Nephron (organoid): ENCODE measurements at regions not wholly inside any gene's neighbourhood (a gene's known extent, or its start where the extent isn't known, plus 50 kb on each side); places are given as distances from the start of the nearest gene placed in this dataset.

Source experiments
- H3K27ac Mint-ChIP-seq, 3 experiments: 2 replicates each; pipeline ENCODE4 v1.8.0; 2020; ENCODE audit warnings: mixed read lengths in 3 of 3, mild to moderate bottlenecking in 2 of 3, moderate library complexity in 1 of 3
- H3K27me3 Mint-ChIP-seq: 2 replicates; pipeline ENCODE4 v1.8.0; 2021; ENCODE audit warnings: low read depth, mild to moderate bottlenecking, moderate library complexity, mixed read lengths
- H3K36me3 Mint-ChIP-seq: 2 replicates; pipeline ENCODE4 v1.8.0; 2020; ENCODE audit warnings: low read depth, mixed read lengths
- H3K4me1 Mint-ChIP-seq: 2 replicates; pipeline ENCODE4 v1.8.0; 2020; ENCODE audit warnings: mixed read lengths
- H3K4me3 Mint-ChIP-seq, 3 experiments: 2 replicates each; pipeline ENCODE4 v1.8.0; 2020; ENCODE audit warnings: mild to moderate bottlenecking in 3 of 3, mixed read lengths in 3 of 3, moderate library complexity in 2 of 3
- H3K9me3 Mint-ChIP-seq: 2 replicates; pipeline ENCODE4 v1.8.0; 2020; ENCODE audit warnings: mixed read lengths
- TF ChIP-seq, protein P1 (sequence below), 3 experiments: fragments of 200-600 bp; sonication (generic); IDR thresholded peaks; one replicate each; pipeline ENCODE4 v1.5.0; 2021; ENCODE audit warnings: antibody characterized with exemption in 3 of 3; ENCODE audit not compliant: unreplicated experiment in 3 of 3

DNA sequence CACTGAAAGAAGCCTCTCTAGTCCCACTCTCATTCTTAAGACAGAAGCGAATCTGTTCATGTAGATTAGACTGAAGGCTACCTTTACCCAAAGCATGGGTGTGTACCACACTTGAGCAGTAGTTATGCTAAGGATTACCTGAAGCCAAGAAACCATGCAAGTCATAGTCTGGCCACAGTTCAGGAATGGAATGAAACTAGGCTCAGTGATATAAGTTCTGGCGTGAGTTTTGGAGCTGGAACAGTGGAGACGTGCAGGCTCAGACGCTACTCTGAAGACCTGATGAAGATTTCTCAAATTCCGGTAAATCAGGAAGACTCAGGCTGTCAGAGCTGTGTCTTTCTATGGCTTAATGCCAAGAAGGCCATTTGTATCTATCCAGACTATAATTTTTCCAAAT, 219.9 kb downstream of the HDGFL1 start:
- TF ChIP-seq, protein P1, sequence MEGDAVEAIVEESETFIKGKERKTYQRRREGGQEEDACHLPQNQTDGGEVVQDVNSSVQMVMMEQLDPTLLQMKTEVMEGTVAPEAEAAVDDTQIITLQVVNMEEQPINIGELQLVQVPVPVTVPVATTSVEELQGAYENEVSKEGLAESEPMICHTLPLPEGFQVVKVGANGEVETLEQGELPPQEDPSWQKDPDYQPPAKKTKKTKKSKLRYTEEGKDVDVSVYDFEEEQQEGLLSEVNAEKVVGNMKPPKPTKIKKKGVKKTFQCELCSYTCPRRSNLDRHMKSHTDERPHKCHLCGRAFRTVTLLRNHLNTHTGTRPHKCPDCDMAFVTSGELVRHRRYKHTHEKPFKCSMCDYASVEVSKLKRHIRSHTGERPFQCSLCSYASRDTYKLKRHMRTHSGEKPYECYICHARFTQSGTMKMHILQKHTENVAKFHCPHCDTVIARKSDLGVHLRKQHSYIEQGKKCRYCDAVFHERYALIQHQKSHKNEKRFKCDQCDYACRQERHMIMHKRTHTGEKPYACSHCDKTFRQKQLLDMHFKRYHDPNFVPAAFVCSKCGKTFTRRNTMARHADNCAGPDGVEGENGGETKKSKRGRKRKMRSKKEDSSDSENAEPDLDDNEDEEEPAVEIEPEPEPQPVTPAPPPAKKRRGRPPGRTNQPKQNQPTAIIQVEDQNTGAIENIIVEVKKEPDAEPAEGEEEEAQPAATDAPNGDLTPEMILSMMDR (IDR thresholded peaks at IDR 0.05; ENCODE audit: unreplicated experiment in 3 of 3) = no peak
- Mint-ChIP-seq H3K36me3 (no peaks in the 10 kb centered on the region), H3K4me1 (peaks cover 27% of the 10 kb centered on the region), H3K27me3 (no peaks in the 10 kb centered on the region), H3K9me3 (peaks cover 10% of the 10 kb centered on the region), H3K27ac (peak overlapping the region in 2 of 3 experiments; percentile 40 to 82), H3K4me3 (no peak overlapping the region)

DNA sequence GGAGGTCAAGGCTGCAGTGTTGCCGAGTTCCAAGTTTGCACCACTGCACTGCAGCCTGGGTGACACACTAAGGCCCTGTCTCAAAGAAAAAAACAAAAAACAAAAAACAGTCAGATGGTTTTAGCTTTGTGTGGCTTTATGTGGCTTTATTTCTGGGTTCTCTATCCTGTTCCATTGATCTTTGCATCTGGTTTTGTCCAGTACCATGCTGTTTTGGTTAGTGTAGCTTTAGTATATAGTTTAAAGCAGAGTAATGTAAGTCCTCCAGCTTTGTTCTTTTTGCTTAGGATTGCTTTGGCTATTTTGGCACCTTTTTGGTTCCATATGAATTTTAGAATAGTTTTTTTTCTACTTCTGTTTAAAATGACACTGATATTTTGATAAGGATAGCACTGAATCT, 225.5 kb downstream of the HDGFL1 start:
- H3K27me3 Mint-ChIP-seq = no peaks in the 10 kb centered on the region
- H3K36me3 Mint-ChIP-seq = no peaks in the 10 kb centered on the region
- H3K9me3 Mint-ChIP-seq = peaks cover 33% of the 10 kb centered on the region
- no peak overlapping the region for H3K4me3 Mint-ChIP-seq
- TF ChIP-seq, protein P1 (IDR thresholded peaks at IDR 0.05; ENCODE audit: unreplicated experiment in 3 of 3) = no peak
- no peak overlapping the region for H3K27ac Mint-ChIP-seq
- H3K4me1 Mint-ChIP-seq = peaks cover 4% of the 10 kb centered on the region

DNA sequence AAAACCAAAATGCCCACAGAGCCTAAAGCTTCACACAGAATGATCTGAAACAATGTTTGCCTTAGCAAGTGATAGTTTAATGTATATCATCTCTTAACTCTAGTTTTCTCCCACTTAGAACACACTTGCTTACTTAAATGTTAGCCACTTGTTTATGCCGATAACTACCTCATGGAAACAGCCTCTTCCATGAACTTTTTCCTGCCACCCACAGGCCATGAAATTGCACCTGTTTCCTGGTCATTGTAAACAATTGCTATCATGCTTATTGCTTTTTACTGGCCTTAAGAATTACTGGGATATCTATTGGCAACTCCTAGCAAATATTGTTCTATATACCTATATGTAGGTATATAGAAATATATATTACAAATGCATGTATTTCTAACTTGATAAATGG, 231.1 kb downstream of the HDGFL1 start:
- Mint-ChIP-seq H3K36me3 (no peaks in the 10 kb centered on the region), H3K27me3 (no peaks in the 10 kb centered on the region), H3K4me3 (no peak overlapping the region), H3K9me3 (peaks cover 16% of the 10 kb centered on the region), H3K27ac (no peak overlapping the region), H3K4me1 (no peaks in the 10 kb centered on the region)
- TF ChIP-seq, protein P1 (IDR thresholded peaks at IDR 0.05; ENCODE audit: unreplicated experiment in 3 of 3) = no peak

DNA sequence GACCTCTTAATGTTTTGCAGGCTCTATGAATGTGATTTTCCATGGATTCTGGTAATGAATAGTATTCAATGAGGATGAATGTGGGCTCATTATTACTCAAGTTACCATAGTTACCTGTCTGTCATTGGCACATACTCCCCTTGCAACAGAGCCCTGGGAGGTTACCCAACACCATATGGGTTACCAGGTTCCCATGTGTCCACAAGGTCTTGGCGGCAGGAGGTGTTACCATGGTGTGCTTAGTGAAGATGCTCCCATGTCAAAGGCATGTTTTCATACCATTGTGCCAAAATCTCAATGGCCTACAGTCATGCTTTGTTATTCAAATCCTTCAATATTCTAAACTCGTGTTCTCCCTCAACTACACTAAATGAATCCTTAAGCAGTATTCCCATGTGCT, 232.5 kb downstream of the HDGFL1 start:
- Mint-ChIP-seq H3K9me3 (peaks cover 6% of the 10 kb centered on the region), H3K27ac (no peak overlapping the region), H3K27me3 (no peaks in the 10 kb centered on the region), H3K36me3 (no peaks in the 10 kb centered on the region), H3K4me3 (no peak overlapping the region), H3K4me1 (peaks cover 10% of the 10 kb centered on the region)
- TF ChIP-seq, protein P1 (IDR thresholded peaks at IDR 0.05; ENCODE audit: unreplicated experiment in 3 of 3) = no peak

DNA sequence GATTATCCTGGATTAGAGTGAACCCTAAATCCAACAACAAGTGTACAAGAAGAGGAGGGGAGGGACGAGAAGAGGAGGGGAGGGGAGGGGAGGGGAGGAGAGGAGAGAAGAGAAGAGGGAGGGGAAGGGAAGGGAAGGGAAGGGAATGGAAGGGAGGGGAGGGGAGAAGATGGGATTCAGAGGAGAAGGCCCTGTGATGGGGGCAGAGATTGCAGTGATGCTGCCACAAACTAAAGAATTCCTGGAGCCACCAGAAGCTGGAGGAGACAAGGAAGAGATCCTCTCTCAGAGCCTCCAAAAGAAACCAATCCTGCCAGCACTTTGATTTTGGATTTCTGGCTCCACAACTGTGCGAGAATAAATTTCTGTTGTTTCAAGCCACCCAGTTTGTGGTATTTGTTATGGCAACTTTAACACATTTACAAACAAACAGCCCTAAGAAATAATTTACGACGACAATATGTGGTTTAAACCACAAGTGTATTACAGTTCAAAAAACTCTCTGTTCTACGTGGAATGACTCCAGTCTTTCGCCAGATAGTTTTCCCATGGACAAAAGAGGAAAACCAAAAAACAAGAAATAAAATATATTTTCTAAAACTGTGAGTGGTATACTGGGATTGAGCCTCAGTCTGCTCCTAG, 235.4 kb downstream of the HDGFL1 start:
- no peak overlapping the region for H3K4me3 Mint-ChIP-seq
- H3K4me1 Mint-ChIP-seq = peaks cover 29% of the 10 kb centered on the region
- no peak overlapping the region for H3K27ac Mint-ChIP-seq
- TF ChIP-seq, protein P1 (IDR thresholded peaks at IDR 0.05; ENCODE audit: unreplicated experiment in 3 of 3) = no peak
- H3K9me3 Mint-ChIP-seq = no peaks in the 10 kb centered on the region
- H3K27me3 Mint-ChIP-seq = no peaks in the 10 kb centered on the region
- H3K36me3 Mint-ChIP-seq = no peaks in the 10 kb centered on the region

DNA sequence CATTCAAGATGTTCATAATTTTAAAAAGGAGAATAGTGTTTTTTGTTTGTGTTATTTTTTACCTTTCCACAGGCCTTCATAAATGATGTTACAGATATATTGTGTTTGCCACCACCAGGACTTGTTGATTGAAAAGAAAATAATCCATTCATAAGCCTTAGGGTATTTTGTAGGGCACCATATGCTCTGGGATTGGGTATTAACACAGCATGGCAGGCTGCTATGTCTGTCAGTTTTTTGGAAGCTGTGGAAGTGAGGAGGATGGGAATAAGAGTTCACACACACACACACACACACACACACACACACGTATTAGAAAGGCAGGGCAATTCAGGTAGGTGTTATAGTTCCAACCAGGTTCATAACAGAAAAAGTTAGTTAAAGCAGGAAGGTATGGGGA, 237.9 kb downstream of the HDGFL1 start:
- Mint-ChIP-seq H3K36me3 (no peaks in the 10 kb centered on the region), H3K27ac (peak overlapping the region in 2 of 3 experiments; percentile 21 to 75), H3K9me3 (peaks cover 4% of the 10 kb centered on the region), H3K4me1 (peaks cover 32% of the 10 kb centered on the region), H3K27me3 (no peaks in the 10 kb centered on the region), H3K4me3 (no peak overlapping the region)
- TF ChIP-seq, protein P1 (IDR thresholded peaks at IDR 0.05; ENCODE audit: unreplicated experiment in 3 of 3) = no peak
